Mesenchymal stem cell (in vitro differentiated cells and primary cell): ENCODE measurements at regions not wholly inside any gene's neighbourhood (a gene's known extent, or its start where the extent isn't known, plus 50 kb on each side); places are given as distances from the start of the nearest gene placed in this dataset.

Source experiments
- DNase-seq: peaks from one replicate; pipeline ENCODE4 v3.0.0-alpha.2; 2013
- H2AFZ ChIP-seq: one replicate; pipeline ENCODE4 v1.6.1; 2013; ENCODE audit warnings: low read depth, mild to moderate bottlenecking, control low read depth, inconsistent platforms, low read length, moderate library complexity
- H2AK5ac ChIP-seq: 2 replicates; pipeline ENCODE4 v1.6.1; 2013; ENCODE audit warnings: low read length, moderate library complexity, mild to moderate bottlenecking, inconsistent platforms; ENCODE audit not compliant: severe bottlenecking
- H2BK120ac ChIP-seq: one replicate; pipeline ENCODE4 v1.6.1; 2013; ENCODE audit warnings: low read depth, mild to moderate bottlenecking, inconsistent platforms, low read length, moderate library complexity
- H2BK12ac ChIP-seq, 2 experiments: one replicate each; pipeline ENCODE4 v1.6.1; 2013; ENCODE audit warnings: inconsistent platforms in 2 of 2, low read length in 2 of 2, mild to moderate bottlenecking in 2 of 2, moderate library complexity in 2 of 2, control low read depth in 1 of 2
- H2BK15ac ChIP-seq: one replicate; pipeline ENCODE4 v1.6.1; 2013; ENCODE audit warnings: mild to moderate bottlenecking, low read depth, inconsistent platforms; ENCODE audit not compliant: poor library complexity, severe bottlenecking
- H2BK5ac ChIP-seq: 2 replicates; pipeline ENCODE4 v1.6.1; 2013; ENCODE audit warnings: low read depth, mild to moderate bottlenecking, low read length, control low read depth, inconsistent platforms; ENCODE audit not compliant: poor library complexity, severe bottlenecking
- H3K14ac ChIP-seq, 2 experiments: one replicate each; pipeline ENCODE4 v1.6.1; 2013; ENCODE audit warnings: inconsistent platforms in 2 of 2, low read length in 2 of 2, control low read depth in 1 of 2, mild to moderate bottlenecking in 1 of 2, moderate library complexity in 1 of 2
- H3K18ac ChIP-seq, 2 experiments: one replicate each; pipeline ENCODE4 v1.6.1; 2013; ENCODE audit warnings: inconsistent platforms in 2 of 2, low read length in 2 of 2, control low read depth in 1 of 2, low read depth in 1 of 2, mild to moderate bottlenecking in 1 of 2
- H3K23ac ChIP-seq, 2 experiments: one replicate each; pipeline ENCODE4 v1.6.1; 2013; ENCODE audit warnings: inconsistent platforms in 2 of 2, low read length in 2 of 2, mild to moderate bottlenecking in 2 of 2, moderate library complexity in 2 of 2, control low read depth in 1 of 2
- H3K27ac ChIP-seq: 2 replicates; pipeline ENCODE4 v1.5.1; 2013; ENCODE audit warnings: mild to moderate bottlenecking, moderate library complexity, low read length, control low read depth, inconsistent platforms; ENCODE audit not compliant: poor library complexity, severe bottlenecking
- H3K27me3 ChIP-seq, 2 experiments: 2 replicates each; pipeline versions ENCODE4 v1.6.1 to v1.7.0; 2013; ENCODE audit warnings: low read length in 2 of 2, mild to moderate bottlenecking in 2 of 2, moderate library complexity in 2 of 2, control low read depth in 1 of 2, inconsistent platforms in 1 of 2; ENCODE audit not compliant: control insufficient read depth in 1 of 2, insufficient read depth in 1 of 2
- H3K36me3 ChIP-seq, 2 experiments: 2 replicates each; pipeline versions ENCODE4 v1.6.1 to v1.7.0; 2013; ENCODE audit warnings: low read length in 2 of 2, control low read depth in 1 of 2, inconsistent platforms in 1 of 2, low read depth in 1 of 2, mild to moderate bottlenecking in 1 of 2; ENCODE audit not compliant: insufficient read depth in 2 of 2, control insufficient read depth in 1 of 2
- H3K4ac ChIP-seq, 2 experiments: one replicate each; pipeline ENCODE4 v1.6.1; 2013; ENCODE audit warnings: inconsistent platforms in 2 of 2, low read length in 2 of 2, mild to moderate bottlenecking in 2 of 2, moderate library complexity in 2 of 2, control low read depth in 1 of 2, low read depth in 1 of 2
- H3K4me1 ChIP-seq: 2 replicates; pipeline ENCODE4 v1.6.1; 2013; ENCODE audit warnings: low read depth, low read length, control low read depth; ENCODE audit not compliant: control insufficient read depth, insufficient read depth
- H3K4me2 ChIP-seq: 2 replicates; pipeline ENCODE4 v1.6.1; 2013; ENCODE audit warnings: low read length, mild to moderate bottlenecking, inconsistent platforms; ENCODE audit not compliant: poor library complexity, severe bottlenecking
- H3K4me3 ChIP-seq, 2 experiments: 2 replicates each; pipeline versions ENCODE4 v1.5.1 to v1.7.0; 2013; ENCODE audit warnings: low read length in 2 of 2, mild to moderate bottlenecking in 2 of 2, control low read depth in 1 of 2, low read depth in 1 of 2; ENCODE audit not compliant: insufficient read depth in 1 of 2
- H3K79me1 ChIP-seq: replicated peaks from 2 replicates; pipeline ENCODE4 v1.6.1; 2013; ENCODE audit warnings: mild to moderate bottlenecking, control low read depth, low read length, inconsistent platforms; ENCODE audit not compliant: poor library complexity, severe bottlenecking
- H3K9ac ChIP-seq: 2 replicates; pipeline ENCODE4 v1.7.0; 2013; ENCODE audit warnings: mild to moderate bottlenecking, low read length, moderate library complexity
- H3K9me3 ChIP-seq: 2 replicates; pipeline ENCODE4 v1.7.0; 2013; ENCODE audit warnings: mild to moderate bottlenecking, low read length; ENCODE audit not compliant: control insufficient read depth
- H4K8ac ChIP-seq: one replicate; pipeline ENCODE4 v1.6.1; 2013; ENCODE audit warnings: inconsistent platforms, mild to moderate bottlenecking, low read length, moderate library complexity
- H4K91ac ChIP-seq: one replicate; pipeline ENCODE4 v1.6.1; 2013; ENCODE audit warnings: mild to moderate bottlenecking, low read length, inconsistent platforms
- WGBS: methylation state at CpG from one replicate; pipeline ENCODE4 v1.1.7; 2013; ENCODE audit warnings: mixed read lengths; 5-methylcytosine and 5-hydroxymethylcytosine counted together

DNA sequence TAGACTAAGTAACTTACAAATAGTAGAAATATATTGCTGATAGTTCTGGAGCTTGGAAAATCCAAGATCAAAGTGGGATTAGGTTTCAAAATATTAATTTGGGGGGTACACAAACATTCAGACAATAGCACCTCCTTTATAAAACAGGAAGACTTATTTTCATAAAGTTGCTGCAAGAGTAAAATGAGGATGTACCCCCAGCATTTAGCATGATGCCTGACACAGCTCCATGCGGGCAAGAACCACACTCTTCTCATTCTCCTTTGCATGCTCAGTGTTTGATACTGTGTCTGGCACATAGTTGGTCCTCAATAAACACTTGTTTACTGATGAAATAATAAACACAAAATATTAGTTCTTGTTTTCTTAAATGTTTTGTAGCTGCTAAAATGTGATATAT is 332.9 kb downstream of the TFAP2A start:
- Histone ChIP-seq H2AFZ (no peak overlapping the region), H3K4ac (no peak overlapping the region), H2BK120ac (no peak overlapping the region), H2AK5ac (no peak overlapping the region), H3K36me3 (no peaks in the 10 kb centered on the region), H3K4me1 (no peaks in the 10 kb centered on the region), H2BK15ac (no peak overlapping the region), H3K14ac (no peak overlapping the region), H2BK5ac (no peak overlapping the region), H3K18ac (no peak overlapping the region), H3K79me1 (no peaks in the 10 kb centered on the region), H2BK12ac (no peak overlapping the region), H3K9me3 (peaks cover 3% of the 10 kb centered on the region), H4K8ac (no peak overlapping the region), H3K4me3 (no peak overlapping the region), H3K23ac (no peak overlapping the region), H4K91ac (no peak overlapping the region), H3K4me2 (no peak overlapping the region), H3K27ac (no peak overlapping the region), H3K27me3 (no peaks in the 10 kb centered on the region), H3K9ac (no peak overlapping the region)
- WGBS = 71% methylated on average over 1 of the region's 1 CpG
- DNase-seq = no peak

GRCh38 chr6:10081075-10081474 is 333.8 kb downstream of the TFAP2A start:
- Histone ChIP-seq H2AFZ (no peak overlapping the region), H2BK12ac (no peak overlapping the region), H2BK120ac (no peak overlapping the region), H3K27ac (no peak overlapping the region), H3K4me2 (no peak overlapping the region), H4K91ac (no peak overlapping the region), H2BK5ac (no peak overlapping the region), H2BK15ac (no peak overlapping the region), H3K27me3 (no peaks in the 10 kb centered on the region), H3K4me1 (no peaks in the 10 kb centered on the region), H3K4me3 (no peak overlapping the region), H3K14ac (no peak overlapping the region), H3K9me3 (peaks cover 3% of the 10 kb centered on the region), H3K79me1 (no peaks in the 10 kb centered on the region), H3K18ac (no peak overlapping the region), H4K8ac (no peak overlapping the region), H3K4ac (no peak overlapping the region), H3K9ac (no peak overlapping the region), H3K23ac (no peak overlapping the region), H2AK5ac (no peak overlapping the region), H3K36me3 (no peaks in the 10 kb centered on the region)
- DNase-seq = no peak
- 84% methylated on average over 6 of the region's 6 CpGs for WGBS

GRCh38 chr6:10080561-10080960 is 334.3 kb downstream of the TFAP2A start:
- 88% methylated on average over 2 of the region's 4 CpGs for whole genome bisulfite sequencing
- Histone ChIP-seq H4K91ac (no peak overlapping the region), H3K27me3 (no peaks in the 10 kb centered on the region), H3K4me1 (no peaks in the 10 kb centered on the region), H3K23ac (no peak overlapping the region), H2AK5ac (no peak overlapping the region), H3K4ac (no peak overlapping the region), H3K18ac (no peak overlapping the region), H3K79me1 (no peaks in the 10 kb centered on the region), H3K4me3 (no peak overlapping the region), H2BK120ac (no peak overlapping the region), H2AFZ (no peak overlapping the region), H3K36me3 (no peaks in the 10 kb centered on the region), H3K9me3 (peaks cover 3% of the 10 kb centered on the region), H3K14ac (no peak overlapping the region), H4K8ac (no peak overlapping the region), H3K4me2 (no peak overlapping the region), H2BK15ac (no peak overlapping the region), H2BK5ac (no peak overlapping the region), H2BK12ac (no peak overlapping the region), H3K27ac (no peak overlapping the region), H3K9ac (no peak overlapping the region)
- DNase-seq = no peak

- Histone ChIP-seq H3K14ac (no peak overlapping the region), H3K27ac (no peak overlapping the region), H4K8ac (no peak overlapping the region), H3K27me3 (no peaks in the 10 kb centered on the region), H2AK5ac (no peak overlapping the region), H3K23ac (no peak overlapping the region), H2BK15ac (no peak overlapping the region), H2BK120ac (no peak overlapping the region), H3K4ac (no peak overlapping the region), H3K4me3 (no peak overlapping the region), H3K18ac (no peak overlapping the region), H2AFZ (no peak overlapping the region), H2BK12ac (no peak overlapping the region), H3K36me3 (no peaks in the 10 kb centered on the region), H3K4me1 (no peaks in the 10 kb centered on the region), H3K79me1 (no peaks in the 10 kb centered on the region), H4K91ac (no peak overlapping the region), H3K4me2 (no peak overlapping the region), H3K9me3 (no peaks in the 10 kb centered on the region), H2BK5ac (no peak overlapping the region), H3K9ac (no peak overlapping the region)
- DNase-seq = no peak
- 94% methylated on average over 6 of the region's 6 CpGs for WGBS
These were observed 336.3 kb downstream of the TFAP2A start for GRCh38 chr6:10078581-10078980.
